H9 (cell line): ENCODE measurements at regions not wholly inside any gene's neighbourhood (a gene's known extent, or its start where the extent isn't known, plus 50 kb on each side); places are given as distances from the start of the nearest gene placed in this dataset.

ENCODE experiments used
- DNase-seq: peaks from one replicate; pipeline ENCODE4 v3.0.0-alpha.2; 2017
- H2AFZ ChIP-seq: one replicate; pipeline ENCODE4 v1.6.1; 2013; ENCODE audit warnings: mild to moderate bottlenecking, low read length, control low read depth, moderate library complexity
- H2AK5ac ChIP-seq: 2 replicates; pipeline ENCODE4 v1.6.1; 2013; ENCODE audit warnings: low read length, control low read depth, mixed read lengths; ENCODE audit not compliant: insufficient read length
- H2BK120ac ChIP-seq: one replicate; pipeline ENCODE4 v1.6.1; 2013; ENCODE audit warnings: low read depth, mild to moderate bottlenecking, low read length, control low read depth, inconsistent platforms; ENCODE audit not compliant: poor library complexity, severe bottlenecking
- H2BK12ac ChIP-seq: 2 replicates; pipeline ENCODE4 v1.6.1; 2013; ENCODE audit warnings: low read length, control low read depth, mixed read lengths, low read depth; ENCODE audit not compliant: insufficient read length
- H2BK15ac ChIP-seq: 2 replicates; pipeline ENCODE4 v1.6.1; 2013; ENCODE audit warnings: low read depth, low read length, control low read depth
- H2BK20ac ChIP-seq: one replicate; pipeline ENCODE4 v1.6.1; 2013; ENCODE audit warnings: low read depth, mild to moderate bottlenecking, low read length, control low read depth, inconsistent platforms; ENCODE audit not compliant: poor library complexity, severe bottlenecking
- H2BK5ac ChIP-seq: 2 replicates; pipeline ENCODE4 v1.6.1; 2013; ENCODE audit warnings: low read length, control low read depth, mixed read lengths; ENCODE audit not compliant: insufficient read length
- H3K14ac ChIP-seq: 2 replicates; pipeline ENCODE4 v1.6.1; 2013; ENCODE audit warnings: low read length, control low read depth; ENCODE audit not compliant: insufficient read depth
- H3K18ac ChIP-seq: 2 replicates; pipeline ENCODE4 v1.6.1; 2013; ENCODE audit warnings: low read depth, mild to moderate bottlenecking, mixed read lengths, low read length, control low read depth; ENCODE audit not compliant: insufficient read length
- H3K23ac ChIP-seq: 2 replicates; pipeline ENCODE4 v1.6.1; 2013; ENCODE audit warnings: low read length, control low read depth, mixed read lengths, low read depth; ENCODE audit not compliant: insufficient read length
- H3K23me2 ChIP-seq: 2 replicates; pipeline ENCODE4 v1.6.1; 2013; ENCODE audit warnings: low read depth, mild to moderate bottlenecking, mixed read lengths, low read length, control low read depth; ENCODE audit not compliant: insufficient read length, poor library complexity, severe bottlenecking
- H3K27ac ChIP-seq: 2 replicates; pipeline ENCODE4 v1.5.1; 2013; ENCODE audit warnings: low read length, control low read depth, mixed read lengths, low read depth; ENCODE audit not compliant: insufficient read length
- H3K27me3 ChIP-seq: 2 replicates; pipeline ENCODE4 v1.6.1; 2013; ENCODE audit warnings: low read length, control low read depth, inconsistent platforms; ENCODE audit not compliant: insufficient read depth
- H3K4ac ChIP-seq: 2 replicates; pipeline ENCODE4 v1.6.1; 2013; ENCODE audit warnings: low read depth, mild to moderate bottlenecking, control low read depth, inconsistent platforms, low read length, moderate library complexity
- H3K4me1 ChIP-seq: 2 replicates; pipeline ENCODE4 v1.6.1; 2013; ENCODE audit warnings: low read length, control low read depth, inconsistent platforms; ENCODE audit not compliant: insufficient read depth
- H3K4me2 ChIP-seq: 2 replicates; pipeline ENCODE4 v1.6.1; 2013; ENCODE audit warnings: low read length, control low read depth, mixed read lengths; ENCODE audit not compliant: insufficient read length, insufficient read depth
- H3K56ac ChIP-seq: 2 replicates; pipeline ENCODE4 v1.6.1; 2013; ENCODE audit warnings: low read depth, mild to moderate bottlenecking, mixed read lengths, low read length, control low read depth; ENCODE audit not compliant: insufficient read length
- H3K79me1 ChIP-seq: 2 replicates; pipeline ENCODE4 v1.6.1; 2013; ENCODE audit warnings: low read depth, mild to moderate bottlenecking, moderate library complexity, low read length, control low read depth, inconsistent platforms; ENCODE audit not compliant: insufficient read depth, poor library complexity, severe bottlenecking
- H3K79me2 ChIP-seq: 2 replicates; pipeline ENCODE4 v1.6.1; 2013; ENCODE audit warnings: low read length, control low read depth, inconsistent platforms; ENCODE audit not compliant: insufficient read depth
- H3K9ac ChIP-seq: 2 replicates; pipeline ENCODE4 v1.6.1; 2013; ENCODE audit warnings: low read length, control low read depth, mixed read lengths; ENCODE audit not compliant: insufficient read length; ENCODE audit errors: extremely low read depth
- H3K9me3 ChIP-seq: one replicate; pipeline ENCODE4 v1.6.1; 2013; ENCODE audit warnings: low read depth, low read length, inconsistent platforms; ENCODE audit not compliant: control insufficient read depth
- H3T11ph ChIP-seq: one replicate; pipeline ENCODE4 v1.6.1; 2013; ENCODE audit warnings: mild to moderate bottlenecking, low read length, control low read depth, inconsistent platforms
- H4K20me1 ChIP-seq: one replicate; pipeline ENCODE4 v1.6.1; 2013; ENCODE audit not compliant: control insufficient read depth, insufficient read length, insufficient read depth
- H4K5ac ChIP-seq: 2 replicates; pipeline ENCODE4 v1.6.1; 2013; ENCODE audit warnings: low read depth, mild to moderate bottlenecking, mixed read lengths, low read length, control low read depth; ENCODE audit not compliant: insufficient read length
- H4K8ac ChIP-seq: replicated peaks from 2 replicates; pipeline ENCODE4 v1.6.1; 2013; ENCODE audit warnings: low read length, control low read depth, mixed read lengths, low read depth; ENCODE audit not compliant: insufficient read length
- H4K91ac ChIP-seq: 2 replicates; pipeline ENCODE4 v1.6.1; 2013; ENCODE audit warnings: low read depth, mild to moderate bottlenecking, moderate library complexity, mixed read lengths, low read length, control low read depth; ENCODE audit not compliant: insufficient read length
- H3K27ac Mint-ChIP-seq, 3 experiments: 2 replicates in 2 of 3; 3 replicates in 1 of 3; pipeline ENCODE4 v1.8.0; 2020 to 2021; ENCODE audit warnings: mixed read lengths in 3 of 3, mild to moderate bottlenecking in 1 of 3, moderate library complexity in 1 of 3
- H3K27me3 Mint-ChIP-seq: 2 replicates; pipeline ENCODE4 v1.8.0; 2021; ENCODE audit warnings: low read depth, mild to moderate bottlenecking, moderate library complexity, mixed read lengths
- H3K36me3 Mint-ChIP-seq, 3 experiments: 2 replicates in 2 of 3; 3 replicates in 1 of 3; pipeline ENCODE4 v1.8.0; 2020 to 2021; ENCODE audit warnings: low read depth in 3 of 3, mixed read lengths in 3 of 3; ENCODE audit not compliant: insufficient read depth in 1 of 3
- H3K4me1 Mint-ChIP-seq, 2 experiments: 2 replicates each; pipeline ENCODE4 v1.8.0; 2020; ENCODE audit warnings: mixed read lengths in 2 of 2
- H3K4me3 Mint-ChIP-seq, 2 experiments: 2 replicates in 1 of 2; 3 replicates in 1 of 2; pipeline ENCODE4 v1.8.0; 2020 to 2021; ENCODE audit warnings: mild to moderate bottlenecking in 2 of 2, mixed read lengths in 2 of 2, moderate library complexity in 1 of 2
- H3K9me3 Mint-ChIP-seq, 2 experiments: 2 replicates in 1 of 2; 3 replicates in 1 of 2; pipeline ENCODE4 v1.8.0; 2020; ENCODE audit warnings: mild to moderate bottlenecking in 2 of 2, mixed read lengths in 2 of 2, moderate library complexity in 1 of 2
- WGBS: extraction: QIAGEN DNeasy Blood & Tissue Kit; methylation state at CpG from one replicate; pipeline ENCODE4 v1.1.7; 2013; ENCODE audit warnings: missing lambda C conversion rate, low lambda C conversion rate, mixed read lengths; ENCODE audit not compliant: insufficient read length; ENCODE audit errors: extremely low coverage; 5-methylcytosine and 5-hydroxymethylcytosine counted together
- TF ChIP-seq, protein P1 (sequence below): fragments of 200-600 bp; sonication (generic); conservative IDR thresholded peaks from 3 replicates; pipeline ENCODE4 v1.8.0; 2021; ENCODE audit warnings: antibody characterized with exemption, mild to moderate bottlenecking

DNA sequence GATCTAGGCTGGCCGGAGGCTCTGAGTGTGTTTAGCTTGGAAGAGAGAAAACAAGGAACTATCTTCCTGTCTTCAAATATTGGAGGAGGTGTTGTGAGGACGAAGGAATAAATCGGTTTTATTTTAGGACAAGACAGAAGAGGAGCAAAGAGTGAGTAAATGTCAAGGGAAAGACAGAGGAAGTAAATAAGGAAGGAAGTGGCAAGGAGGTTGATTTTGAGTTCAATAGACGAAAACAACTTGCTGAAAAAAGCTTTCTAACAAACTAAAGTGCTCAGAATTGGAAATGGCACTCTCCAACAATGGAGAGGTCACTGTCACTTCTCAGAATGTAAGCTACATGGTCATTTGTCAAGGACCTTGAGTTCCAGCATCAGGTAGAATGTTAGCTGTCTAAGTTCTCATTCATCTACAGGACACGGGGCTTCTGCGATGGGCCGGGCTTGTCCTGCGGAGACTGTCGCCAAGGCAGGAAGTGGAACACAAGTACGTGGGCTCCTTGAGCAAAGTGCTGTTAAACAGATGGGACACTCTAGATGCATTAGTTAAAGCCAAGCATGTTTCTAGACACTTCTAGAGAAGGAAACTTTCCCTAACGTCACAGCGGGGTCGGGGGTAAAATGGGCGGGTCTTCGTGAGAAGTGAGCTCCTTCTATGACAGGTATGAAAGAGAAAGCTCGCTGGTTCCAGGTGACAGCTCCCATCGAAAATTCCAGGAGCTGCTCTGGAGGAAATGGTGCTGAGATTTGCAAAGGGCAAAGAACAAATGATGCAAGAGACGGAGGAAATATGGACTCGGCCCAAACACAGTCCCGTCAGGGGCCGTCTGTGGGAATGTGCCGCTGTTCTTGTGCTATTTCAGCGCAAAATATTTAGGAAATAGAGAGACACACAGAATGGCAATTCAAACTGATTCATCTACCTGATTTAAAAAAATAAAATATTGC lies 103.9 kb upstream of the UBL3 start:
- H2AK5ac ChIP-seq = no peak overlapping the region
- H2BK20ac ChIP-seq = no peak overlapping the region
- H3K4me2 ChIP-seq = no peak overlapping the region
- H4K20me1 ChIP-seq = no peaks in the 10 kb centered on the region
- H2BK5ac ChIP-seq = no peak overlapping the region
- WGBS = 100% methylated on average over 2 of the region's 23 CpGs
- H3K56ac ChIP-seq = no peak overlapping the region
- Mint-ChIP-seq H3K27ac (peak overlapping the region in 1 of 3 experiments; percentile 3; a peak in 1 of 7 replicates), H3K4me1 (peaks cover 36 to 44% of the 10 kb centered on the region in 2 experiments), H3K36me3 (no peaks in the 10 kb centered on the region; a peak in 1 of 7 replicates), H3K9me3 (no peaks in the 10 kb centered on the region; a peak in 1 of 5 replicates), H3K4me3 (no peak overlapping the region), H3K27me3 (peaks cover 3% of the 10 kb centered on the region)
- no peaks in the 10 kb centered on the region for H3K79me2 ChIP-seq
- no peak overlapping the region for H2AFZ ChIP-seq
- peaks cover 18% of the 10 kb centered on the region for H3K4me1 ChIP-seq
- H4K8ac ChIP-seq = no peak overlapping the region
- H2BK12ac ChIP-seq = no peak overlapping the region
- no peaks in the 10 kb centered on the region for H3K9me3 ChIP-seq
- H3K23me2 ChIP-seq = no peaks in the 10 kb centered on the region
- DNase-seq = no peak
- no peak overlapping the region for H3K4ac ChIP-seq
- H2BK15ac ChIP-seq = no peak overlapping the region
- no peak overlapping the region for H2BK120ac ChIP-seq
- H3K27ac ChIP-seq = no peak overlapping the region
- H3K27me3 ChIP-seq = no peaks in the 10 kb centered on the region
- H4K91ac ChIP-seq = no peak overlapping the region
- no peak overlapping the region for H3K14ac ChIP-seq
- H3K9ac ChIP-seq = no peak overlapping the region
- TF ChIP-seq, protein P1, sequence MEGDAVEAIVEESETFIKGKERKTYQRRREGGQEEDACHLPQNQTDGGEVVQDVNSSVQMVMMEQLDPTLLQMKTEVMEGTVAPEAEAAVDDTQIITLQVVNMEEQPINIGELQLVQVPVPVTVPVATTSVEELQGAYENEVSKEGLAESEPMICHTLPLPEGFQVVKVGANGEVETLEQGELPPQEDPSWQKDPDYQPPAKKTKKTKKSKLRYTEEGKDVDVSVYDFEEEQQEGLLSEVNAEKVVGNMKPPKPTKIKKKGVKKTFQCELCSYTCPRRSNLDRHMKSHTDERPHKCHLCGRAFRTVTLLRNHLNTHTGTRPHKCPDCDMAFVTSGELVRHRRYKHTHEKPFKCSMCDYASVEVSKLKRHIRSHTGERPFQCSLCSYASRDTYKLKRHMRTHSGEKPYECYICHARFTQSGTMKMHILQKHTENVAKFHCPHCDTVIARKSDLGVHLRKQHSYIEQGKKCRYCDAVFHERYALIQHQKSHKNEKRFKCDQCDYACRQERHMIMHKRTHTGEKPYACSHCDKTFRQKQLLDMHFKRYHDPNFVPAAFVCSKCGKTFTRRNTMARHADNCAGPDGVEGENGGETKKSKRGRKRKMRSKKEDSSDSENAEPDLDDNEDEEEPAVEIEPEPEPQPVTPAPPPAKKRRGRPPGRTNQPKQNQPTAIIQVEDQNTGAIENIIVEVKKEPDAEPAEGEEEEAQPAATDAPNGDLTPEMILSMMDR = no peak
- H3K79me1 ChIP-seq = no peaks in the 10 kb centered on the region
- no peak overlapping the region for H3K18ac ChIP-seq
- no peak overlapping the region for H4K5ac ChIP-seq
- H3K23ac ChIP-seq = no peak overlapping the region
- no peak overlapping the region for H3T11ph ChIP-seq
